Mesothelial cell of epicardium (in vitro differentiated cells): ENCODE measurements at regions not wholly inside any gene's neighbourhood (a gene's known extent, or its start where the extent isn't known, plus 50 kb on each side); places are given as distances from the start of the nearest gene placed in this dataset.

Experiments
- DNase-seq, 2 experiments: peaks; one replicate each; pipeline ENCODE4 v3.0.0; 2021; ENCODE audit warnings: low spot score in 2 of 2; ENCODE audit not compliant: unreplicated experiment in 2 of 2
- H3K27ac Mint-ChIP-seq: 2 replicates; pipeline ENCODE4 v1.8.0; 2021; ENCODE audit warnings: mixed read lengths
- H3K27me3 Mint-ChIP-seq: 2 replicates; pipeline ENCODE4 v1.8.0; 2021; ENCODE audit warnings: low read depth, mixed read lengths
- H3K36me3 Mint-ChIP-seq: 2 replicates; pipeline ENCODE4 v1.8.0; 2021; ENCODE audit warnings: mixed read lengths
- H3K4me1 Mint-ChIP-seq: 2 replicates; pipeline ENCODE4 v1.8.0; 2021; ENCODE audit warnings: mixed read lengths
- H3K4me3 Mint-ChIP-seq: 2 replicates; pipeline ENCODE4 v1.8.0; 2021; ENCODE audit warnings: mild to moderate bottlenecking, moderate library complexity, mixed read lengths
- H3K9me3 Mint-ChIP-seq: 2 replicates; pipeline ENCODE4 v1.8.0; 2021; ENCODE audit warnings: mixed read lengths
- TF ChIP-seq, protein P1 (sequence below): fragments of 200-600 bp; sonication (generic); IDR thresholded peaks from one replicate; pipeline ENCODE4 v1.5.0; 2021; ENCODE audit warnings: antibody characterized with exemption; ENCODE audit not compliant: unreplicated experiment

DNA sequence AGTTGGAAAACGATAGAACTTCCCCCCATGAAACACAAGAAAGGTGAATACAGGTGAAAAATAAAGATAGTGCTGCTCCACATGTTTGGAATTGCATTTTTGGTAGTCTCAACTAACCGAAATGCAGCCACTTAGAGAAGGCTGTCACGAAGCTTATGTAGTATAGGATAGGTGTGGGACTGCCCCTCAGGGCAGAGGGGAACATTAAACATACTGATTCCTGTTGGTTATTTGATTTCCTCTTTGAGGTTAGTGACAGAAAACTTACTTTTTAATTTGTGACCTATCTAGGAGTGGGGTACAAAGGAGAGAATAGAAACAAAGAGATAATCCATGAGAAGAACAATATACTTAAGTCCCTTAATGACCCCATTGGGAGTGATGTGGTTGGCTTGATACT lies 85.8 kb upstream of the SATB1 start:
- TF ChIP-seq, protein P1, sequence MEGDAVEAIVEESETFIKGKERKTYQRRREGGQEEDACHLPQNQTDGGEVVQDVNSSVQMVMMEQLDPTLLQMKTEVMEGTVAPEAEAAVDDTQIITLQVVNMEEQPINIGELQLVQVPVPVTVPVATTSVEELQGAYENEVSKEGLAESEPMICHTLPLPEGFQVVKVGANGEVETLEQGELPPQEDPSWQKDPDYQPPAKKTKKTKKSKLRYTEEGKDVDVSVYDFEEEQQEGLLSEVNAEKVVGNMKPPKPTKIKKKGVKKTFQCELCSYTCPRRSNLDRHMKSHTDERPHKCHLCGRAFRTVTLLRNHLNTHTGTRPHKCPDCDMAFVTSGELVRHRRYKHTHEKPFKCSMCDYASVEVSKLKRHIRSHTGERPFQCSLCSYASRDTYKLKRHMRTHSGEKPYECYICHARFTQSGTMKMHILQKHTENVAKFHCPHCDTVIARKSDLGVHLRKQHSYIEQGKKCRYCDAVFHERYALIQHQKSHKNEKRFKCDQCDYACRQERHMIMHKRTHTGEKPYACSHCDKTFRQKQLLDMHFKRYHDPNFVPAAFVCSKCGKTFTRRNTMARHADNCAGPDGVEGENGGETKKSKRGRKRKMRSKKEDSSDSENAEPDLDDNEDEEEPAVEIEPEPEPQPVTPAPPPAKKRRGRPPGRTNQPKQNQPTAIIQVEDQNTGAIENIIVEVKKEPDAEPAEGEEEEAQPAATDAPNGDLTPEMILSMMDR = no peak
- no peak overlapping the region for H3K4me3 Mint-ChIP-seq
- no peaks in the 10 kb centered on the region for H3K4me1 Mint-ChIP-seq
- no peaks in the 10 kb centered on the region for H3K27me3 Mint-ChIP-seq
- H3K27ac Mint-ChIP-seq = no peak overlapping the region
- H3K9me3 Mint-ChIP-seq = peaks cover 6% of the 10 kb centered on the region
- no peaks in the 10 kb centered on the region for H3K36me3 Mint-ChIP-seq
- no peak for DNase-seq

GRCh38 chr3:18507333-18507732 lies 82.2 kb upstream of the SATB1 start:
- Mint-ChIP-seq H3K27ac (no peak overlapping the region), H3K9me3 (peaks cover 6% of the 10 kb centered on the region)

GRCh38 chr3:18505056-18505455 lies 79.9 kb upstream of the SATB1 start:
- TF ChIP-seq, protein P1 = no peak

More at GRCh38 chr3:18507333-18507732, 82.2 kb upstream of the SATB1 start:
- no peak for DNase-seq
- no peaks in the 10 kb centered on the region for H3K36me3 Mint-ChIP-seq
- H3K27me3 Mint-ChIP-seq = no peaks in the 10 kb centered on the region
- H3K4me3 Mint-ChIP-seq = no peak overlapping the region
- H3K4me1 Mint-ChIP-seq = peaks cover 2% of the 10 kb centered on the region
- TF ChIP-seq, protein P1 = no peak

GRCh38 chr3:18501679-18502343 lies 76.7 kb upstream of the SATB1 start:
- Mint-ChIP-seq H3K4me1 (peaks cover 12% of the 10 kb centered on the region), H3K27me3 (no peaks in the 10 kb centered on the region), H3K27ac (peak overlapping the region; percentile 70), H3K4me3 (no peak overlapping the region), H3K36me3 (no peaks in the 10 kb centered on the region), H3K9me3 (no peaks in the 10 kb centered on the region)
- TF ChIP-seq, protein P1 = no peak
- no peak for DNase-seq

More at GRCh38 chr3:18505056-18505455, 79.9 kb upstream of the SATB1 start:
- no peak overlapping the region for H3K27ac Mint-ChIP-seq
- no peak for DNase-seq
- H3K9me3 Mint-ChIP-seq = peaks cover 6% of the 10 kb centered on the region
- H3K4me1 Mint-ChIP-seq = peaks cover 12% of the 10 kb centered on the region
- no peaks in the 10 kb centered on the region for H3K36me3 Mint-ChIP-seq
- H3K4me3 Mint-ChIP-seq = no peak overlapping the region
- no peaks in the 10 kb centered on the region for H3K27me3 Mint-ChIP-seq

GRCh38 chr3:18500322-18500721 lies 75.2 kb upstream of the SATB1 start:
- no peak for DNase-seq
- TF ChIP-seq, protein P1 = no peak
- Mint-ChIP-seq H3K9me3 (no peaks in the 10 kb centered on the region), H3K27me3 (no peaks in the 10 kb centered on the region), H3K36me3 (no peaks in the 10 kb centered on the region), H3K27ac (no peak overlapping the region), H3K4me3 (no peak overlapping the region), H3K4me1 (peaks cover 12% of the 10 kb centered on the region)
